SW 1271 (cell line): ENCODE measurements at regions not wholly inside any gene's neighbourhood (a gene's known extent, or its start where the extent isn't known, plus 50 kb on each side); places are given as distances from the start of the nearest gene placed in this dataset.
"Not testable (repeated sequence)": the region's sequence is repeated elsewhere in the genome, so short reads cannot be mapped to it uniquely, and the experiment has no call there.

ENCODE experiments used
- DNase-seq, 2 experiments: peaks; one replicate each; lab custom pipeline; 2025; lab: John Stamatoyannopoulos, UW

- no peak for DNase-seq
Measured at GRCh38 chr10:34015700-34016099, 681.2 kb upstream of the NRP1 start.

DNA sequence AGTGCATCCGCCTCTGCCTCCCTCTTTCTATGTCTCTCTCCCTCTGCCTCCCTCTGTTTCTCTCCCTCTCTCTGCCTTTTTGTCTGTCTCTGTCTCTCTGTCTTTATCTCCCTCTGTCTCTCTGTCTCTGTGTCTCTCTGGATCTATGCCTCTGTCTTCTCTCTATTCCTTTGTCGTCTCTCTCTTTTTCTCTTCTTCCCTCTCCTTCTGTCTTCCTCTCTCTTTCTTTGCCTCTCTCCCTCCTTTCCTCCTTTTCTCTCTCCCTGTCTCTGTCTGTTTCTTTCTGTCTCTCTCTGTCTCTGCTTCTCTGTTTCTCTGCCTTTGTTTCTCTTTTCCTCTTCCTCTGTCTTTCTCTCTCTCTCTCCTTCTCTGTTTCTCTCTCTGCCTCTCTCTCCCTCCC, 678.8 kb upstream of the NRP1 start:
- DNase-seq = no peak

GRCh38 chr10:34010891-34011290, 676.4 kb upstream of the NRP1 start:
- no peak for DNase-seq

DNA sequence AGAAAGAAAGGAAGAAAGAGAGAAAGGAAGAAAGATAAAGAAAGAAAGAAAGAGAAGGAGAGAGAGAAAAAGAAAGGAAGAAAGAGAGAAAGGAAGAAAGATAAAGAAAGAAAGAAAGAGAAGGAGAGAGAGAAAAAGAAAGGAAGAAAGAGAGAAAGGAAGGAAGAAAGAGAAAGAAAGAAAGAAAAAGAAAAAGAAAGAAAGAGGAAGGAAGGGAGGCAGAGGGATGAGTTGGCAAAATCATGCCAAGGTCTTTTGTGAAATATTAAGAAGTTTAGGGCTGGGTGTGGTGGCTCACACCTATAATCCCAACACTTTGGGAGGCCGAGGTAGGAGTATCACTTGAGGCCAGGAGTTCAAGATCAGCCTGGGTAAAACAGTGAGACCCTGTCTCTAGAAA, 675.8 kb upstream of the NRP1 start:
- not testable (repeated sequence) for DNase-seq

- no peak for DNase-seq
Measured at GRCh38 chr10:34008656-34009055, 674.2 kb upstream of the NRP1 start.

GRCh38 chr10:34006471-34006870, 672.0 kb upstream of the NRP1 start:
- DNase-seq = no peak

DNA sequence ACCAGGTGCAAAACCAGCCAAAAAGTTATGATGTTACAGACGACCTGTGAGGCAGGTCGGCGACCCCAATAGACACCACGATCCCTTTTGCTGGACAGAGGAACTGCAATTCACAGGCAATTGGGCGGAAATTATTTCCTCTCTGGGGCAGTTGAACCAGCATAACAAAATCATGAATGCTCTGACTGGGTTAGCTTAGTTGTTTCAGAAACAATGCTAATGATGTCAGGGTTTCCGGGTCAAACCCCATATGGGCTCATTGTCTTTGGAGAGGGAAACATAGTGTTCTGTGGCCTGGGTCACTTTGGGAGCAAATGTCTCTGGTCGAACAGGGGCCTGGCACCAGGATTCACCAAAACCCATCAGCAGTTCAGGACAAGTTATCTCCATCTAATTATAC, 669.1 kb upstream of the NRP1 start:
- no peak for DNase-seq

GRCh38 chr10:34002896-34003295, 668.4 kb upstream of the NRP1 start:
- no peak for DNase-seq

GRCh38 chr10:34001831-34002230, 667.4 kb upstream of the NRP1 start:
- DNase-seq = no peak

DNA sequence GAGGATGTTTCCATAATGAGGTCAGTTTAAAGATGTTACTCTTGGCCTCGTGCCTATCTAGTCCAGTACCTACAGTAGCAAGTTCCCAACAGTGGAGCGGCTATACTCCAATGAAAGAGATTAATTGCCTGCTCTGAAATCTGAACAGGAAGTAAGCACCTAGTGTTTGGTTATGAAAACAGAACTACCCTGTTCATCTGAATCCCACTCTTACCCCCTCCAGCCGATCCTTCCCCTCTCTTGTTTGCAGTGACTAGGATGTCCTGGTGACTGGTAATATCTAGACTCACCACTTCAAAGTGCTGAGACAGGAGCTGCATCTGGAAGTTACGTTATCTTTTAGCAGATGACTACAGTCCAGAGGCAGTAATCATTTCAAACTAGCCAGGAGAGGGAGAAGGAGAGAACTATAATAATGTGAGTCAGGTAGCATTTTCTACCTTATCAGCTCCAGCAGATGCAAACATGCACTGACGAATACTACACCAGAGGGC, 666.7 kb upstream of the NRP1 start:
- DNase-seq = no peak

DNA sequence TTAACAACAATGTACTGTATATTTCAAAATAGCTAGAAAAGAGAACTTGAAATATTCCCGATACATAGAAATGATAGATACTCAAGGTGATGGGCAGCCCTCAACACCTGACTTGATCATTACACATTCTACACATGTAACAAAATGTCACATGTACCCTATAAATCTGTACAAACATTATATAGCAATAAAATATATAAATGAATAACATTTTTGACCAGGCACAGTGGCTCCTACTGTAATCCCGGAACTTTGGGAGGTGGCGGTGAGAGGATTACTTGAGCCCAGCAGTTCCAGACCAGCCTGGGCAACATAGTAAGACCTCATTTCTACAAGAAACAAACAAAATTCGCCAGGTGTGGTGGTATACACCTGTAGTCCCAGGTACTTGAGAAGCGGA, 659.5 kb upstream of the NRP1 start:
- no peak for DNase-seq

DNA sequence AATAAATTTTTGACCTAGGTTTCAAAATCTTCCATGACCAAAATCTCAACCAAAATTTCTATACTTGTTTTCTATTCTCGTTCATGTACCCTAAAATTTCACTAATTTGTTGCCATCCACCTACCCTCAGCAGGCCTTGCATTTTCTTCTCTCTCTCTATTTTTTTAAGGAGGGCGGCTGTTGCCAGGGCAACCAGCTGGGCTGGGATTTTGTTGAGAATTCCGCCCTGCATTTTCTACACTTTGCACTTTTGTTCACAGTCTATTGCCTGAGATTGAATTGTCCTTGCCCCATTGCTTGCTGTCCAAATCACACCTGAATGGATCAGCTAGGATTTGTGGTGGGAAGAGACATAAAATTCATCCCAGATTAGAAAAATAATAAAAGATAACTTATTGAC, 657.5 kb upstream of the NRP1 start:
- DNase-seq = no peak

DNA sequence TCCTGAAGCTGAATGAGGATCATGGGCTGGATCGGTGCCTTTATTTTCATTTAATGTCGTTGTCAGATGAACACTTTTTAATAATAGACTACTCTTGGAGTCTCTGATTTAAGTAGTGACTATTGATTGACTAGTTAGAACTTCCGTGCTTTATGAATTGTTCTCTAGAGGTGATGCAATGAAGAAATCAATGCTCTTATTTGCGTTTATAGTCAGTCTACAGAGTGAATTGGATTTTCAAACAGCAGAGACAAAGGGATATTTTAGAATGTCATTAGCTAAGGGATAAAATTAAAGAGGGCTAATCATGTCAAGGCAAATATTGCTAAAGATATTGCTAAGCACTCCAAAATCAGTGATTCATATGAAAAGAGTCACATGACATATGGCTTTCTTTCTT, 652.0 kb upstream of the NRP1 start:
- no peak for DNase-seq

DNA sequence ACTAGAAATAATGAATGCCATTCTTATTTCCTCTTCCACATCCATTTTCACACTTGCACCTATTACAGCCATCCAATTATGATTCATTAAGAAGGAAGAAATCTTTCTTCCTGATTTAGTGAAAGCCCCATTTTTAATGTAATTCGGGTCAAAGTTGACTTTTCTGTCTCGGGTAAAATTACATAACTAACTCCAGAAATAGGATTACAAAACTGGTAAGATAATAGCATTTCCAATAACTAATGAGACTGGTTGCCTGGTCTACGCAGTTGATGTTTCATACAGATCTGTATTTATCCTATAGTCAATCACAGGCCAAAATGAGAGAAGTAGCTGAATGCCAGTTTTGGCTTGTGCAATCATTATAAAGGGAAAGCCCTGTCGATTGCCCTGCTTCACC, 651.5 kb upstream of the NRP1 start:
- DNase-seq = no peak

- DNase-seq = no peak
Measured at GRCh38 chr10:33982995-33983394, 648.5 kb upstream of the NRP1 start.

DNA sequence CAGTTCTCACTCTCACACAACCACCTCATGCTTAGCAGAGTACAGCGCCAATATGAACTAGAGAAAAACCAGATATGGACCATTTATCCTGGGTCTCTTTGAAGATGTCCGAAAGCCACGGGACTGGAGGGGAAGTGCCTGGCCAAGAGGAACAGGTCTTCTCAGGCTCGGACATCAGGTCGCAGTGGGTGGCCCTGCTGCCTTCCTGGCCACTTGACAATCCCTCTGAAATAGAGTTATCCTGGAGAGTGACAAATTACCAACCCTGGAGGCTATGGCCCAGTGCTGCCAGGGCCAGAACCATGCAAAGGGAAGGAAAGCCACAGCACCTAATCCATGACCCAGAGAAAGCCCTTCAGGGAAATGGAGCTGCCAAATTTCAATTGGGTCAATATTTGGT, 646.8 kb upstream of the NRP1 start:
- no peak for DNase-seq

- no peak for DNase-seq
Measured at GRCh38 chr10:33979195-33979594, 644.7 kb upstream of the NRP1 start.

GRCh38 chr10:33975481-33975880, 641.0 kb upstream of the NRP1 start:
- DNase-seq = no peak

- DNase-seq = no peak
Measured at GRCh38 chr10:33974976-33975478, 640.6 kb upstream of the NRP1 start.

GRCh38 chr10:33968983-33969382, 634.5 kb upstream of the NRP1 start:
- no peak for DNase-seq

DNA sequence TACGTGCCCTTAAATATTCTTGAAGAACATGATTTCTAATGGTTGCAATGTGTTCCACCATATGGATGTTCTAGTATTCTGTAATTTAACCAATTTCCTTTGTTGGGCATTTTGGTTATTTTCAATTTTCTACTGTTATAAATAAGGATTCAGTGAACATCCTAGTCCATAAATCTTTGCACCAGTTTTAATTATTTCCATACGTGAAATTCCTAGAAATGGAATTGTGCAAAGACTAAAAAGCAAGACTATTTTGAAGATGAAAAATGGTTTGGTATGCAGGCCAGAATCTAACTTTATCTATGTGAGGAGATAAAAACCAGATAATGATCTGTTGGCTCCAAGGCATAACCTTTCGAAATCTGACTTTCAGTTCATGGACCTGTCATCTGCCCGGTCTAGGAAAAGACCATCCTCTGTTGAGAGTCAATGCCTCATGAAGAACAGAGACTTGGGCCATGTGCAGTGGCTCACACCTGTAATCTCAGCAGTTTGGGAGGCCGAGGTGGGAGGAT, 633.2 kb upstream of the NRP1 start:
- no peak for DNase-seq

GRCh38 chr10:33966946-33967345, 632.5 kb upstream of the NRP1 start:
- DNase-seq = no peak

- DNase-seq = no peak
Measured at GRCh38 chr10:33965795-33966581, 631.5 kb upstream of the NRP1 start.

GRCh38 chr10:33963729-33964128, 629.3 kb upstream of the NRP1 start:
- DNase-seq = no peak
